KBM-7 (cell line): ENCODE measurements at regions not wholly inside any gene's neighbourhood (a gene's known extent, or its start where the extent isn't known, plus 50 kb on each side); places are given as distances from the start of the nearest gene placed in this dataset.
A peak's percentile ranks its signal among the peaks of the same experiment; 100 is the strongest.

Experiments
- DNase-seq: peaks from one replicate; pipeline ENCODE4 v3.0.0-alpha.2; 2015
- in situ Hi-C: fragments of 300-500 bp; cut with MboI; formaldehyde crosslinking; loops from 2 replicates; pipeline ENCODE4 v1.14.3; 2020; ENCODE audit warnings: low sequenced_read_pairs, low pct_unique_long_range_greater_than_20kb, mixed read lengths

DNA sequence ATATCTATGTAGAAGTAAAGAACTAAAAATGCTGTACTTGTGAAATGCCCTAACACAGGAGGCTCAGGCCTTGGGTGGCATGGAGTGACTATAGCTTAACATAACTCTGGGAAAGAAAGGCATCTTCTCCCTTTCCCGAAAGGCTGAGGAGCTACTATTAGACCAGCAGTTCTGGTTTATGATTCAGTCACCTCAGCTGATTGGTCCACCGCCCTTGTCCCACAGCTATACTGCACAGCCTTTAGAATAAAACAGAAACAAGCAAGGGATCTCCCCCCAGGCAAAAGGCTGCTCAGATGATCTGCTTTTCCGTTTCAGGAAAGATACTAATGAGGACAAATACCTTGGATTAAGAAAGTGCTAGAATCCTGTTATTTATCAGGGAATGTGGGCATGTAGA lies 171.3 kb downstream of the SNCA start:
- in situ Hi-C loops: no loop called here
- DNase-seq: no peak

DNA sequence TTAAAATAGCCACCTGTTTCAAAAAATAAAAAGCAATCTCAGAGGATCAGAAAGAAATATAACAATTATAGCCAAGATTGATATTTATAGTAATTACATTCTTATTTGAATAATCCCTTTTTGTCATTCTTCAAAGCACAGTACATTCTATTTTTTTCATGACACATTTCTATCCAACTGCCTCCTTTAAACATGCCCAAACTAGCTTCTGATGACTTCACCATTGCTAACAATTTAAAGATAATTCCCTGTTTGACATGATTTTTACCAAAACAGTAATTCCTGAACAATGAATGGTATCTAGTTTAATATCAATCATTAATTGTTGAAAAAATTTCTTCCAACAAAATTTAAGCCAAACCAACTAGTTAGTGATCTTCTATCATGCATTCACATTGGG lies 172.4 kb downstream of the SNCA start:
- no peak for DNase-seq
- in situ Hi-C loops: no loop called here

DNA sequence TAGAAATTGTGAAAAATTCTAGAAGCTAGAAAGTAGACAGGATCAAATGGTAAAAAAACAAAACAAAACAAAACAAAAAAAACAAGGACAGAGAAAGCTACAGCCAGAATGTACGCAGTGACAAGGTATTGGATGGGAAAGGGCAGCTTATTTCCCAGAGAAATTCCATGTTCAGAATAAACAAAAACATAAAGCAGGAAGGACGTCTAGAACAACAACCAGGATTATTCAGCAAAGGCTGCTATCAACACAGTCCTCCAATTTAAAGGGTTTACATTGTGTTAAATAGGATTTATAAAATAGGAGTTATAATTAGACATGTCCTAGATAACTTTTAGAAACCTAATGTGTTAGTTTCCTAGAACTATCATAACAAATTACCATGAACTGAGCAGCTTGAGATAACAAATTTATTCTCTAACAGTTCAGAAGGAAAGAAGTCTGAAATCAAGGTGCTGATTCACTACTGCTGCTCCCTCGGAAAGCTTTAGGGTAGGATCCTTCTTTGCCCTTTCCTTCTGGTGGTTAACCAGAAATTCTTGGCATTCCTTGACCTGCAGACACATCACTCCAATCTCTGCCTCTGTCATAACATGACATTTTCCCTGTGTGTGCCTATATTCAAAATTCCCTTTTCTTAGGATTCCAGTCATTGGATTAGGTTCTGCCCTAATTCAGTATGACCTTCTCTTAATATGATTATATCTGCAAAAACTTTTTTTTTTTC lies 175.6 kb downstream of the SNCA start:
- in situ Hi-C loops: no loop called here
- no peak for DNase-seq

DNA sequence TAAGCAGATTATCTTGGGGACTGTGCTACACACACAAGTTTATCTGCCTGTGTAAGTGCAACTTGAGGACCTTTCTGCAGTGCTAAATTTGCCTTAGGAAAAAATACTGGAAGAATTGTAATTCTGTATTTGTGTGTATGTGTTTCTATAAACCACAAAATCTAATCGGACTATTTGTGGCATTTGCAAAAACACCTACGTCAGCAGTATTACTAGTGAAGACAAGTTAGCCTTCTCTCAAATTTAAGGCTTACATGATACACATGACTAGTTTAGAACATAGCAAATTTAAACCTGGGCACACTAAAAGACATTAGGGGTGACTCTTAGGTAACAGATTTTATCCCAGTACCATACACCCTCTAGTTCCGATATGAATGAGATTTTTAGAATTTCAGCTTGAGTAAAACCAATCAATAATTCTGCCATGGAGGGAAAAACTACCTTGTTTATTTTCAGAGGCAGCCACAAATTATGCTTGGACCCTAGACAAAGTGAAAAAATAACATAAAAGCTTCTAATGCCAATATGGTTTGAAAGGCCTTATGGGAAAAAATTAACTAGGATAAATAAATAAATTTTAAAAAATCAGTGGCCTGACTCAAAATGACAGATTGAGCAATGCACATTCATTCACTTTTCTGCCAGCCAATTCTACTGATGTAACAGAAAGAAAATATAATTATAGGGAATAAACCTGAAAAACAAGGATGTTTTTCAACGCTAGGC lies 176.4 kb downstream of the SNCA start:
- in situ Hi-C loops: no loop called here
- DNase-seq: no peak

DNA sequence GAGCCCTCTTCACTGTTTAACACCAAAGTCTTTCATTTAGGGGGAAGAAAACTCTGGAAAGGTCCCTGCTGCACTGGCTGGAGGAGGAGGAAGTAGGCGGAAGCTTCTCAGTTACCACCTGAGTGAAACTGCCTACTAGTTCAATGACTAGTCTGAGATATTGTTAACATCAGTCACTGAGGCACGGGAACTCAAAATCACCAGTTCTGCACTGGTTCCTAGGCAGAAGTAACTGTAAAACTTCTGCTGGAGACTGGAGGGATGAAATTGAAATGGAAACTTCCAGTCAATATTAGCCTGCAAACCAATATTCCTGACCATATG lies 178.3 kb downstream of the SNCA start:
- no peak for DNase-seq
- in situ Hi-C loops: no loop called here

DNA sequence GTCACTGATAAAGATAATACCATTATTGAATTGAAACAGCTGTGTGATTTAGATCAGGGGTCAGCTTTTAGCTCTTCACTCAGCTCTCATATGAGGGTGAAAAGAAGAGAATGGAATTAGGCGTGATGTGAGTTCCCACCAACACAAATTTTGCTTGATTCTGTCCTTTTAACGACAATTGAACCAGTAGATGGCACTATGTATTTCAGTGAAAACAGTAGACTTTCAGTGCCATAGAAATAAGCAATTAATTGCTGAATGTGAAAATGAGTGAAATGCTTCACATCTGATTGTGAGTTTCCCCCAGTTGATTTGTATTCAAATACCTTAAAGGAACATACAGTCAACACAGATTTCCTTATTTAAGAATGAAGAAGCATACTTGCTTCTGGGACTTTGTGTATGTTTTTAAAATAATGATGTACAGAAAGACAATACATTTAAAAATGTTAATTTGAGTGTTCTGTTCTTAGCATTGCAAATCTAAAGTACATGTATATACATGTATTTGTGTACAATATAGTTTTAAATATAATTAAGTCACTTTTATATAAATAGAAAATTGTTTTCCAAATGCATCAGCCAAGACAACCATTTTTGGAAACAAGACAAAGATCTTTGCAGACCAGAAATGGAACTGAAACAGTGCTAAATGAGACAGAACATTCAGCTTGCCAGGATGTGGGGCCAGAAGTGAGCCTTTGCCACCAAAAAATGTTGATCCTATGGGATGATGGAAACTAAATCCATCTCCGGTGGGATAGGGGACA lies 178.8 kb downstream of the SNCA start:
- peak; percentile 19 for DNase-seq
- in situ Hi-C loops: no loop called here

DNA sequence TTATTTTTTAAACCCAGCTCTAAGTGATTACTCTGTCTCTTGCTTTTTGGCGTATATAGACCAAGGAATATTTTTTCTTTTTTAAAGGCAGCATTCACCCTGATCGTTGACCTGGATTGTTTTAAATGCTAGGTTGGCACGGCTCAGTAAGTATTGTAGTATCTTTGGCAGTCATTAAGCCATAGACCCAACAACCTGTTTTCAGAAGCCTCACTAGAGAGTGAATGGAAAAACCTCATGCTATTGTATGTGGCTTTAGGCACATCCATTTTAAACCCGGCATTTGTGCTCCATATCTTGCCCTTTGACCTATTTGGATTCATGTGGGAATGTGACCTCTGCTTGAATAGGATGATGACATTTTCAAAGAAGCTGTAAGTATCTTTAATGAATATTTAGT lies 183.9 kb downstream of the SNCA start:
- in situ Hi-C loops: no loop called here
- DNase-seq: no peak

DNA sequence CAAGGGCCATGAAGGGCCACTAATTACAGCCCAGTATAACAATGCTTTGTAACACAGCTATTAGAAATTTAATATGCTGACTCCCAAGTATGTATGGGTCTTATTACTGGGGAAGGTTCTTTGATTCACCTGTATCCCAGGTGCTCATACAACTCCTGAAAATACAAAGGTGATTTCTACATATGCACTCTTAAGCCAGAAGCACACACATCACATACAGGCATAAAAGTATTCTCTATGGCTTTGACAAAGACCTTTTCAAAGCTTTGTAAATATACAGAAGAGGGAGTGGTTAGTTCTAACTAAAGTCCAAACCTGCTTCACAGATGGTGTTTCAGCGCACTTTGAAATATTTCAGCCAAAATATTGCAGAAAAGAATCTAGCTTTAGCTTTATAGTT lies 191.5 kb downstream of the SNCA start:
- DNase-seq: no peak
- in situ Hi-C loops: no loop called here

DNA sequence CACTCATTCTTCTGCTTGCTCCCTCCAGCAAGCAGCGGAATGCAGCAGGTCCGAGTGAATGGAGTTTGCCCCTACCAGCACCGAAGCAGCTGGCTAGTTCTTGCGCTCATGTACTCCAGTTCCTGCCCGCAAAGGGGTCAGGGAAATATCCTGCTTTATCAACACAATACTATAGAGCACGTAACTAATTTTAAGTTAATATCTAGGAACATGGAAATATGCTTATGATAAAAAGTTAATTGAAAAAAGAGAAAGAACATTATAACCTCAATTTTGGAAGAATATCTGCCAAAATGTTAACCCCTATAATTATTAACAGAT lies 195.6 kb downstream of the SNCA start:
- DNase-seq: no peak
- in situ Hi-C loops: no loop called here

DNA sequence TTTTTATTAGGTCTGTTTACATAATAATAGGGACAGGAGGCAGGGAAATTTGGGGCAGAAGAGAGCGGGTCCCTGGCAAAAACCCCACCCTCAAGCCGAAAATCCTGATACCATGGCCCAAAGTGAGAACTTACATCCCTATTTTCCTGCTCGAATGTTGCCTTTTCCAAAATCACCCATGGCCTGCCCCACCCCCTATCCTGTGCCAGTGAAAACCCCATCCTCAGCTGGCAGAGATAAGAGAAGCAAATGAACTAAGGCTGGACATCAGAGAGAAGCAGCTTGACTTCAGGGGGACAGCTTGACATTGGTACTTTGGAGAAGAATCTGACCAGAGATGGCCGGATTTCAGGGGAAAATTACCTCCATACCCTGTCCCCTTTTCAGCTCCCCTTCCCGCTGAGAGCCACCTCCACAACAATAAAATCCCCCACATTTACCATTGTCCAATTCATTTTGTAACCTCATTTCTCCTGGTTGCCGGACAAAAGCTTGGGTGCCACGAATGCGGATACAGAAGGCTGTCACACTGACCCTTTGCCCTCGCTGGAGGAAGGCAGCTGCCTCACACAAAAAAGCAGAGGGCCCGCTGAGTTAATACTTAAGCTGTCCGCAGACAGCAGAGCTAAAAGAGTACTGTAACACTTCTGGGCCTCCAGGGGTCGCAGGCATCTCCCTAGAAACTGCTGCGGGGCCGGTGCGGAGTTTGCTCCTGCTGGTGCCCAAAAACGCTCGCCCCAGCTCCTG lies 196.2 kb downstream of the SNCA start:
- in situ Hi-C loops: no loop called here
- DNase-seq: no peak

DNA sequence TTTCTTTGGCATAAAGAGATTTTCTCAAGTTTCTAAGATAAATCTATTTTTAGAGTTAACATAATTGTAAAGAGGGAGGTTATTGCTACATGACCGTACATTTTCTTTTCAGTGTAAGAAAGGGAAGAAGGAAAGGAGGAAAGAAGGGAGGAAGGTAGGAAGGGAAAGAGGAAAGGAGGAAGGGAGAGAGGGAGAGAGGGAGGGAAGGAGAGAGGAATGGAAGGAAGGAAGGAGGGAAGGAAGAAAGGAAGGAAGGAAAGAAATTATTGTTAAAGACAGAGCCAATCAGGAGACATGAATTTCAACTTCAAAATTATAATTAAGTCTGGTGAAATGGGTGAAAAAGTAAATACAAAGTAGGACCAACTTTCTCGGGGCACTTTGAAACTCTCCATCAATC lies 197.6 kb downstream of the SNCA start:
- no peak for DNase-seq
- in situ Hi-C loops: no loop called here

DNA sequence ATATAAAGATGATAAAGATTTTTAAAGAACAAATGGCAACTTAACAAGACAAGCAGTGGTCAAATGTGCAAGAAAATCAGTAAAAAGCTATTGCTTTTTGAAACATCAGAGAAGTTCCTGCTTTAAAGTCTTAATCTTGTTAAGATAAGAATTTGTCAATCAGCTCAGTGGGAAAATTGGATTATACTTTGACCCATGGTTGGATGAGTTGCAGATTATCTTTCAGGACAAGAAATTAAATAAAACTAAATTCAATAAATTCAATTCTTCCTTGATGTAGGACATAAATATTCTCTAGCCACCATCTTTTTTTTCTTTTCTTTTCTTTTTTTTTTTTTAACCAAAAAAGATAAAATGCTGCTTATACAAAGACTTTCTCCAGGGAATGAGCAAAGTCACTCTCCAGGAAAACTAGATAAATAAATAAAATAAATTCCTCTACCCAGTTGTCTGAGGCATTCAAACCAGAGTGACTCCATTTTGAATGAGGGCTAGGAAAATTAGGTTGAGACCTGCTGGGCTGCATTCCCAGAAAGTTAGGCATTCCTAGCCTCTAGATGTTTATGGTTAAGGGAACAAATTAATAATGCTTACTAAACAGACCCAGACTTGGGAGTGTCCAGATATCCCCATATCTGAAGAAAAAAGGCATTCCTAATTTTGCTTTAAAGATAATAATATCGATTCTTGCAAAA lies 211.2 kb downstream of the SNCA start:
- DNase-seq: no peak
- in situ Hi-C loops: no loop called here

DNA sequence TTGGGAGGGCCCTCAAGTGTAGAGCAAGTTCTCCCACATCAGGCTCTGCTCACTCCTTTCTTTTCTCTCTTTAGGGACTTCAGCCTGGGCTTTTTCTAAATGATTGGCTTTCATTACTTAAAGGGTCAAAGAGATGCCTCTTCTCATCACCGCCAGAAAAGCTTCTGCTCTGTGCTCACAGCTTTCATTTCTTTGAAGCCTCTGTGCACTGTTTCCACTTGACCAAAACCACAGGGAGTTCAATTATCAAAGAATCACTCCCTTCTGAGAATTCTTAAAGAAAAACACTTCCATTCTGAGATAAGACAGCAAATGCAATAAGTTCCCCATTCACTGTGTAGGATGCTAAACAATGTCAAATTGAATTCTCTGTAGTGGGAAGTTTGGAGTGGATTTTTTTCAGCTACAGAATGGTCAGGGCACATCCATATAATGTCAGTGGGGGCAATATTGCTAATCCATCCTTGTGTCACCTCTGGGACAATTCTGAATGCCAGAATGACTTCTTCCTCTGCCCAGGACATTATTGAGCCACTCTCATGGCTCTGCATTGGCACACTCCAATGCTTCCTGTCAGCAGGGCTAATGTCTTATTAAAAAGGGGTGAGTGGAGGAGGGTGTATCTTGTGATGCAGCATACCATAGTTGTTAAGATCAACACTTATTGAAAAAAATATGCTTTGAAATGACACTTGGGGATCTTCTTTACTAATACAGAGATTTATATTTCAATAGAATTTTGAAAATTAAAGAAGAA lies 217.6 kb downstream of the SNCA start:
- in situ Hi-C loops: no loop called here
- peak; percentile 6 for DNase-seq

DNA sequence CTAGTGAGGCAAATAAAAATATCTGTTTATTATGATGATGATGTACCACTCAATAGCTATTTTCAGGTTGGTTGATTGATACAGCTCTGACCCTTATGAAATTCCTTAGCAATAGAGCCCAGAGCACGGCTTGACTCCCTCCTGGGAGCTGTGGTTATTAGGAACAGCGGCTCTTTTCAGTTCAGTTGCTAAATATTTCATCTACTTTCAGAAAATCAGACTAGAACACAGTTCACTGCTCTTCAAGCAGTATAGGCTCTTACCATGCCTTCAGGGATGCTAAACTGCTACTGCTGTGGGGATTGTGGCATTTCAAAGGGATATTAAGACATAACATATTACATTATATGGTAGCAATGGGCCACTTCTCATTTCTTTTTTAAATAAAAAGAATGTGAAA lies 218.8 kb downstream of the SNCA start:
- in situ Hi-C loops: no loop called here

DNA sequence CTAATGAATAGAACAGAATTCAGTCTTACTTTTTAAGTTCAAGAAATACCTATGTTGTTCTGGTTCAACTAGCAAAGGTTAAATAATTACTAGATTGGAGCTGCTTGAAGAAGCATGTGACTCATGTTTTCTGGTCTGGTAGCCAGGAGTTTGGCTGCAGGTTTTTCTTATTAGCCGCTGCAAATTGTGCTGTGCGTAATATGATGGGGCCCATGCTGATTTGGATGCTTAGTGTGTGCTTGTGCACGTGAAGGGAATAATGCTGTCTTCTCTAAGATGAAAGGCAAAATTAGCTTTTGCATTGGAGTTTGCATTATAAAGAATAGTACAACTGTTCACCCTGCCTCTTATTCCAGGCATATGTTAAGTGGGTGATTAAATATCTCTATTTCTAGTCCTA lies 219.6 kb downstream of the SNCA start:
- in situ Hi-C loops: no loop called here
- DNase-seq: no peak

More for the DNA sequence above, 218.8 kb downstream of the SNCA start:
- no peak for DNase-seq

DNA sequence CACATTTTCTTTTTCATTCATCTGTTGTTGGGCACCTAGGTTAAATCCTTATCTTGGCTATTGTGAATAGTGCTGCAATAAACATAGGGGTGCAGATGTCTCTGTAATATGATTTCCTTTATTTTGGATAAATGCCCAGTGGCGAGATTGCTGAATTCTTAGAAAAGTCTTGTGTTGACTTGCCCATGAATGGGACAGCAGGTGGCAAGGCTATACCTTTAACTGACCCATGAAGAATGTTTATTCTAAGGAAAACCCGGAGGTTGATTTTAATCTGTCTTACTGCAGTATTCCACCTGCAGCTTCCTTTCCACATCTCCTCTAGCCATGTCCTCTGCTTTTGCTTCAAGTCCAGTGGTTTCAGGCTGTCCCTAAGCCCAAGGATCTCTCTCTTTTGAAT lies 220.6 kb downstream of the SNCA start:
- no peak for DNase-seq
- in situ Hi-C loops: no loop called here

DNA sequence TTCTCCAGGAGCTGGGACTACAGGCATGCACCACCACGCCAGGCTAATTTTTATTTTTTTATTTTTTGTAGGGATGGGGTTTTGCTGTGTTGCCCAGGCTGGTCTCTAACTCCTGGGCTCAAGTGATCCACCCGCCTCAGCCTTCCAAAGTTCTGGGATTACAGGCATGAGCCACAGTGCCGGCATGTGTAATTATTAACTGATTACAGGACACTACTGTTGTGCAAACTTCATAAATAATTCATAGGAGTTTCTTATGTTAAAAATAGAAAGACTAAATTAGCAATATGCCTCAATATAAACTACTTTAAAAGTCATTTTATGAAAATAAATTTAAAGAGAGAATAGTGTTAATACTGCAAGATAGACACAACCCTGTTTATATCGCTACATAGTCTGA lies 221.9 kb downstream of the SNCA start:
- no peak for DNase-seq
- in situ Hi-C loops: no loop called here

DNA sequence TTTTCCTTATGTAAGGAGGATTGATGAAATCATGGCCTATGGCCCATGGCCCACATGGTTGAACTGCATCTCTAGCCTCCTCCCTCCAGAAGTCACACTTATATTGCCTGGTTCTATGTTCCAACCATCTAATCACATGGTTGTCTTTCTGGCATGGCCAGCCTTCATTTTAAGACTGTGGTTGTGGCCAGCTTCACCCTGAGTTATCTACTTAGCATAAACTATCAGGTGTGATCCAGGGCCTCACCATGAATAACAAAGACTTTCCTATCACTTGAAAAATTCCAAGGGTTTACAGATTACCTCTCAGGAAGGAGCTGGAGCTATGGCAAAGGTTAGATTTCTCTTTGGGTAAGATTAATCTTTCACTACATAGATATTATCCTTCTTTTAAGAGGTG lies 222.8 kb downstream of the SNCA start:
- no peak for DNase-seq
- in situ Hi-C loops: no loop called here

DNA sequence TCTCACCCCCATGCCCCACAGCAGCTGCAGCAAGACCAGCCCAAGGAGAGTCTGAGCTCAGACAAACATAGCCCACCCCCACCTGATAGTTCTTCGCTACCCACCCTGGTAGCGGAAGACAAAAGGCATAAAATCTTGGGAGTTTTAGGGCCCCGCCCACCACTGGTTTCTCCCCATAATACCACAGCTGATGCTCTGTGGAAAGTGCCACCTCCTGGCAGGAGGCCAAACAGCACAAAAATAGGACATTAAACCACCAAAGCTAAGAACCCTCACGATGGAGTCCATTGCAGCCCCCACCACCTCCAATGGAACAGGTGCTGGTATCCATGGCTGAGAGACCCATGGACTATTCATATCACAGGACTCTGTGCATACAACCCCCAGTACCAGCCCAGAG lies 226.7 kb downstream of the SNCA start:
- in situ Hi-C loops: no loop called here
- no peak for DNase-seq
